Fibroblast of the aortic adventitia (primary cell): ENCODE measurements at regions not wholly inside any gene's neighbourhood (a gene's known extent, or its start where the extent isn't known, plus 50 kb on each side); places are given as distances from the start of the nearest gene placed in this dataset.
A peak's percentile ranks its signal among the peaks of the same experiment; 100 is the strongest.

Experiments
- DNase-seq: peaks from one replicate; pipeline ENCODE4 v3.0.0-alpha.2; 2010; ENCODE audit warnings: low read depth
- H3K4me3 ChIP-seq: 2 replicates; pipeline ENCODE4 v1.5.1; 2011; ENCODE audit warnings: low read depth, mild to moderate bottlenecking, control low read depth, low read length, moderate library complexity
- TF ChIP-seq, protein P1 (sequence below): IDR thresholded peaks from 2 replicates; pipeline ENCODE4 v1.5.1; 2011; ENCODE audit warnings: mild to moderate bottlenecking, low read length, control low read depth, inconsistent platforms; ENCODE audit not compliant: insufficient read depth

DNA sequence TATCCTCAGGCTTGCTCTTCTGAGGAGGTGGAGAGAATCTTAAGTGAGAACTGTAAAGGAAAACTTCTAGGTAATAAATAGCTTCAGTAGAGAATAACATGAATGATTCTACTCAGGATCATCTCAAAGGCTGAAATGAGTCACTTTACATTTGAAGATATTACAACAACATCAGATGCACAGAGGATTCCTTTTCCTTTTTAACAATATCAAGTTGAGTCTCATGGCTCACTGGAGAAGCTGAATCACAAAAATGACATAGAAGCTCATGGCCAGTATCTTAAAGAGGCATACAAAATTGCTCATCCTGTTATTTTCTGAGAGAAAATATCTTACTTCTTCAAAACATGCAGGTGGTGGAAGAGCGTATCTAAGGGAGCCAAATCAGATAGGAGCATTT lies 72.5 kb upstream of the EMCN start:
- TF ChIP-seq, protein P1, sequence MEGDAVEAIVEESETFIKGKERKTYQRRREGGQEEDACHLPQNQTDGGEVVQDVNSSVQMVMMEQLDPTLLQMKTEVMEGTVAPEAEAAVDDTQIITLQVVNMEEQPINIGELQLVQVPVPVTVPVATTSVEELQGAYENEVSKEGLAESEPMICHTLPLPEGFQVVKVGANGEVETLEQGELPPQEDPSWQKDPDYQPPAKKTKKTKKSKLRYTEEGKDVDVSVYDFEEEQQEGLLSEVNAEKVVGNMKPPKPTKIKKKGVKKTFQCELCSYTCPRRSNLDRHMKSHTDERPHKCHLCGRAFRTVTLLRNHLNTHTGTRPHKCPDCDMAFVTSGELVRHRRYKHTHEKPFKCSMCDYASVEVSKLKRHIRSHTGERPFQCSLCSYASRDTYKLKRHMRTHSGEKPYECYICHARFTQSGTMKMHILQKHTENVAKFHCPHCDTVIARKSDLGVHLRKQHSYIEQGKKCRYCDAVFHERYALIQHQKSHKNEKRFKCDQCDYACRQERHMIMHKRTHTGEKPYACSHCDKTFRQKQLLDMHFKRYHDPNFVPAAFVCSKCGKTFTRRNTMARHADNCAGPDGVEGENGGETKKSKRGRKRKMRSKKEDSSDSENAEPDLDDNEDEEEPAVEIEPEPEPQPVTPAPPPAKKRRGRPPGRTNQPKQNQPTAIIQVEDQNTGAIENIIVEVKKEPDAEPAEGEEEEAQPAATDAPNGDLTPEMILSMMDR, result no peak
- DNase-seq, result peak; percentile 34
- H3K4me3 ChIP-seq, result no peak overlapping the region

DNA sequence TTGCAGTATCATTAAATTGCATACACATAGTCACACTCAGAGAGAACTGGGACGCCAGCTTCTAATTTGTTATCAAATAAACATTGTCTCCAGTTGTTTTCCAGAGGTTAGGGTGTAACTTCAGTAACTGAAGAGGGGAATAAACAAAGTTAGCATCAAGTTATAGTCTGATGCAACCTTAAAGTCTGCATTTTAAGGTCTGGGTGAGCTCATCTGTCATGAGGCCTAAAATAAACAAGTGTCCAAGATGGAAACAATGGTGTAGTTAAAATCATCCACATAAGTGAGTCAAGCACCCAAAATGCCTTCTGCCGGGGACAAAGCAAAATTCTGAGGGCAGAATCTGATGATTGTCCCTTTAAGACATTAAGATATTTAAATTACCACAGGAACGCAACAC lies 70.3 kb upstream of the EMCN start:
- H3K4me3 ChIP-seq, result no peak overlapping the region
- TF ChIP-seq, protein P1, result no peak
- peak; percentile 49 for DNase-seq

DNA sequence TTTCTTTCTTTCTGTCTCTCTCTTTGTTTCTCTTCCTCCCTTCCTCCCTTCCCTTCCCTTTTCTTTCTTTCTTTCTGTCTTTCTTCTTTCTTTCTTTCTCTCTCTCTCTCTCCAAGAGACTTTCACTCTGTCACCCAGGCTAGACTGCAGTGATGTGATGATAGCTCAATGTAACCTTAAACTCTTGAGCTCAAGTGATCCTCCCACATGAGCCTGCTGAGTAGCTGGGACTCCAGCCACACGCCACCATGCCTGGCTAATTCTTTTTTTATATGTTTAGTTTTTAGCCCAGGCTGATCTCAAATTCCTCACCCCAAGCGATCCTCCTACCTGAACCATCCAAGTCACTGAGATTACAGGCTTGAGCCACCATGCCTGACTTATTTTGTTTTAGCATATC lies 64.3 kb upstream of the EMCN start:
- TF ChIP-seq, protein P1, result no peak
- no peak for DNase-seq
- no peak overlapping the region for H3K4me3 ChIP-seq

DNA sequence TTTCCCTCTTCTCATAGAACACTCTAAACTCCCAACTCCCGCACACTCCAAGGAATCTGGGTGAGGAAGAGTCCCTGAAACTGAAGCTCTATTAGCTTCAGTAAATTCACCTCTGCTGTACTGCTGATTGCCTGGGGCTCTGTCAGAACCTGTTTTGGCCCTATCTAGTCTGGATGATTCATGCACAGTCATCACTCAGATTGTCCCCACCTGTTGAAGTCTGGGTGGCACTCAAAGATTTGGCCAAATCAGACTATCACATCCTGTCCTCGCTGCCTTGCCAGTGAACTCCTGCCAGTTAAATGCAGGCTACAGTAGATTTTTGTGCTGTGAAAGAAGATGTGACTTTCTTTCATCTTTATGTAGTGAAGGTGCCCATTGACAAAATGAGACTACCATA lies 63.5 kb upstream of the EMCN start:
- TF ChIP-seq, protein P1, result no peak
- no peak overlapping the region for H3K4me3 ChIP-seq
- peak; percentile 28 for DNase-seq

DNA sequence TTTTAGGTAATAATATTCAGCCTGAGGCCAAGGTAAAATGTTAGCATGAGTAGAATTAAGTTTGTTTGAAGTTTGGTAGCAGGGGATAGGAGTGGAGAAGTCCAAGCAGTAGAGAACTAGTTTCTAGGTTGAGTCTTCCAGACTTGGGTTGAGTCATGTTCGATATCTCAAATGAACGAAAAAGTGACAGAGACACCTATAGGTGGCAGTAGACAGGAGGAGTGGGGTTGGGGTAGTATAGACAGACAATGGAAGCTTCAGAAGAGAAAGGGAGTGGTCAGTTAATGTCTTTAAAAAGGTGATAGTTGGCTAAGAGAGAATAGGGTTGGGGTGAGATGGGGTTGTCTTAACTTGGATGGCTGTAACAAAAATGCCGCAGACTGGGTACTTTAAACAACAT lies 58.7 kb upstream of the EMCN start:
- no peak overlapping the region for H3K4me3 ChIP-seq
- DNase-seq, result no peak
- TF ChIP-seq, protein P1, result no peak

DNA sequence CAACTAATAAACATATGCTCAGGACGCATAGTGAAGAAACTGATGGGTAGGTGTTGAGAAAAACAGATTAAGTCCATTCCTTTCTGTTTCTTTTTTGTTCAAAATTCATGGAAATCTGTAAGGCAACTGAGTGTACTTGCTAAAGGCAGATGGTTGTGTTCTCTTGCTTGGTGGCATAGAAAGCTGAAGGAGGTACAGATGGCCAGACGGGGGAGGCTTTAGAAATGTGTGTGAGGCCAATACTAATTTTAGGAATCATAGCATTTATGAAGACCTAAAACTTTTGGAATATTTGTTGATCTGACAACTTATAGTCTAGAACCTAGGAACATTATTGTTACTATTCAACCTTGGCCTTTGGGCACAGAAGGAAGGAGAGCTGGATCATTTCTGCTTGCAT lies 56.8 kb upstream of the EMCN start:
- TF ChIP-seq, protein P1, result no peak
- no peak for DNase-seq
- no peak overlapping the region for H3K4me3 ChIP-seq

DNA sequence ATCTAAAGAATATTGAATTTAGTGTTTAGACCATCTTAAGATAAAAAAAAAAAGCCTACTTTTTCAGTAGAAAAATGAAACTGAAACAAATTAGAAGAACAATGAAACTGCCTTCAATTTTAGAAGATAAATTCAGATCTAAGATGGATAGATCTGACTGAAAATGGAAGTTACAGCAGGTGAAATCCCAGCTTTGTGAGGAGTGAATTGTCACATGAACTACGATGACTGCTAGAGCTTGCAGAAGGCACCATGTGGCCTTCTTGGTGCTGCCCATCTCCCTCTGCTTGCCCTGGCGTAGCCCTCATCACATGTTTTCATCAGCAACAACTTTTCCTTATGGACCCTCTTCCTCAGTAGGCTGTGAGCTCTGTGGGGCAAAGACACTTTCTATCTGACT lies 51.4 kb upstream of the EMCN start:
- no peak overlapping the region for H3K4me3 ChIP-seq
- no peak for DNase-seq
- TF ChIP-seq, protein P1, result no peak
